Prostate gland (tissue), 2 donors: ENCODE measurements at regions not wholly inside any gene's neighbourhood (a gene's known extent, or its start where the extent isn't known, plus 50 kb on each side); places are given as distances from the start of the nearest gene placed in this dataset.

Source experiments
- DNase-seq: peaks from one replicate; pipeline ENCODE4 v3.0.0-alpha.2; 2019; ENCODE audit warnings: low spot score
- H3K27ac ChIP-seq, 2 donors: fragments of 200-600 bp; sonication (generic); 2 replicates each; pipeline ENCODE4 v1.5.1; 2017 to 2019
- H3K27me3 ChIP-seq: fragments of 200-600 bp; sonication (generic); replicated peaks from 2 replicates; pipeline ENCODE4 v1.5.1; 2019; ENCODE audit not compliant: insufficient read depth
- H3K36me3 ChIP-seq, 2 donors: fragments of 200-600 bp; sonication (generic); 1 replicate in 1 of 2; 2 replicates in 1 of 2; pipeline versions ENCODE4 v1.5.1 to v1.8.1; 2017 to 2019
- H3K4me1 ChIP-seq: fragments of 200-600 bp; sonication (generic); replicated peaks from 2 replicates; pipeline ENCODE4 v1.5.1; 2019
- H3K4me3 ChIP-seq, 2 donors: fragments of 200-600 bp; sonication (generic); 2 replicates each; pipeline ENCODE4 v1.5.1; 2017 to 2019
- H3K9me3 ChIP-seq: fragments of 200-600 bp; sonication (generic); 2 replicates; pipeline ENCODE4 v1.5.1; 2017
- CTCF ChIP-seq, 4 experiments: fragments of 200-600 bp in 2 of 4; fragments of 450-650 bp in 2 of 4; sonication (generic) in 2 of 4; IDR thresholded peaks; 1 replicate in 3 of 4; 2 replicates in 1 of 4; pipeline ENCODE4 v1.5.1; 2016 to 2019; ENCODE audit warnings: antibody characterized with exemption in 4 of 4, mild to moderate bottlenecking in 2 of 4, moderate library complexity in 2 of 4
- POLR2A ChIP-seq: fragments of 450-650 bp; IDR thresholded peaks from one replicate; pipeline ENCODE4 v1.6.1; 2016; ENCODE audit warnings: antibody characterized with exemption, mild to moderate bottlenecking
- POLR2AphosphoS5 ChIP-seq: sonication (generic); formaldehyde crosslinking; IDR thresholded peaks from one replicate; pipeline ENCODE4 v1.6.1; 2017; ENCODE audit warnings: antibody characterized with exemption
- WGBS: methylation state at CpG from one replicate; pipeline ENCODE4 v1.1.5; 2018; 5-methylcytosine and 5-hydroxymethylcytosine counted together
- intact Hi-C: fragments of 100-400 bp; cut with DNase I; formaldehyde crosslinking; loops from one replicate; pipeline ENCODE4 v1.14.2; 2022

DNA sequence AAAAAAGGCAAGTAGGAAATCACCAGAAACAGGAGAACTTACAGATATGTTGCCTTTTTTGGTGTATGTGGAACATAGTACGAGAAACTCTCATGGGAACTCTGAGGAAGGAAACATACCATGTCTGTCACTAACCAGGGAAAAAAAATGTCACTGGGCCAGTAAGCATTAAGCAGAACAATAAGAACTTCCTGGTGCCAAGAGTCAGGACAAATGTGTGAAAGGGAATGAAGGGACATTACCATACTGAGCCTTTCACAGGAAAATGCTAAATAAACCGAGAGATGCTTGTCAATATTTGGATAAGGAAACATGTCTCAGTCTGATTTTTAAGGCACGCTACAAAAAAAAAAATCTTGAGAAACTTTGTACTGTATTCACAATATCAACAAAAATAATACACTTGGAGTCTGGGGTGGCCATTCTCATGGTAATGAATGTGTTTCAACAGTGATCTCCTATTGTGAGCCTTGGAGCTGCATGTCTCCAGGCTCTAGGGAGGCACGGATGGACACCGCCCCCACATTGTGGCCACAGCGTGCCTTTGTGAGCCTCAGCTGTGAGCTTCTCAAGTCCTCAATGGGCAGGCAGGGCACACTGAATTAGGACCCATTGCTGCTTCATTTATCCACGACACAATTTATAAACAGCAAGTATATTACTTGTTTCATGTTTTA is 113.0 kb upstream of the ARGLU1 start:
- H3K36me3 ChIP-seq = no peaks in the 10 kb centered on the region
- intact Hi-C loops = no loop called here
- TF ChIP-seq CTCF (IDR thresholded peaks at IDR 0.05) = no peak
- DNase-seq = no peak
- WGBS = 62% methylated on average over 7 of the region's 7 CpGs
- H3K9me3 ChIP-seq = no peaks in the 10 kb centered on the region
- no peak overlapping the region for H3K4me3 ChIP-seq
- H3K27me3 ChIP-seq = no peaks in the 10 kb centered on the region
- H3K27ac ChIP-seq = no peak overlapping the region
- no peaks in the 10 kb centered on the region for H3K4me1 ChIP-seq

DNA sequence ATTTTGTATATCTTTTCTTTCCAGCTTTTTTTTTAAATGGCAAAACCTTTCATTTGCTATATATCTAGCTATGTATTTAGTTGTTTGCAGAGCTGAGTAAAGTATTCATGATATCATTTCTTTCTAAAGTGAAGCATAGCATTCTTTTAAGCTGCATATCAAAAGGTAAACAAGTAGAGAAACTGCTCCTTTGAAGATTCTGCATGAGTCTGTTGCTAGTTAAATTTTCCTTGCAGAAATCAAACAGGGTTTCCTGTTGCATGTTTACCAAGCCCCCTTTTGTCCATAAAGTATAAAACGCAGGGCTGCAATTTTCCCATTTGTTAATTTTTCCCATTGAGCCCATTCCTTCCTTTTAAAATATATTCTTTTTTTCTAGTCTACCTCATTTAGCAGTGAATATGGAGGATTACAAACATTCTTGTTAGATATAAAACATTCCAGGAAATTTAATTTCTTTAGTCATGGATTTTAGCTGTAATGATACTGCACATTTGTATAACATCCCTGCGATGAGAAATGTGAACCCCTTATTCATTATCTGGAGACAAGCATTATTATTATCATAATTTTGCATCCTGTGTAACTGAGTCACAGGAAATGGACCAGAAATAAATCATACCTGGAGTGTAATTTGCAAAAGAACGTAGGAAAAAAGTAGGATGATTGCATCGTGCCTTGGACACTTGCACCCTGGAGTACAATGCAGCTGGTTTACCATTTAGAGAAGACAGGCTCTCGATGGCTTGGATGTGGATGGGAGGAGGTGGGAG is 110.9 kb upstream of the ARGLU1 start:
- H3K27ac ChIP-seq = no peak overlapping the region
- intact Hi-C loops = no loop called here
- no peak overlapping the region for H3K4me3 ChIP-seq
- TF ChIP-seq CTCF (IDR thresholded peaks at IDR 0.05) (no peak), POLR2A (no peak), POLR2AphosphoS5 (no peak)
- DNase-seq = no peak
- H3K4me1 ChIP-seq = no peaks in the 10 kb centered on the region
- H3K9me3 ChIP-seq = no peaks in the 10 kb centered on the region
- WGBS = 86% methylated on average over 5 of the region's 5 CpGs
- no peaks in the 10 kb centered on the region for H3K36me3 ChIP-seq
- H3K27me3 ChIP-seq = no peaks in the 10 kb centered on the region

- Histone ChIP-seq H3K27me3 (no peaks in the 10 kb centered on the region), H3K4me1 (no peaks in the 10 kb centered on the region), H3K9me3 (no peaks in the 10 kb centered on the region), H3K27ac (no peak overlapping the region), H3K36me3 (no peaks in the 10 kb centered on the region), H3K4me3 (no peak overlapping the region)
- no peak for DNase-seq
- no peak for TF ChIP-seq POLR2AphosphoS5
- no peak for TF ChIP-seq CTCF (IDR thresholded peaks at IDR 0.05)
- TF ChIP-seq POLR2A = no peak
- intact Hi-C loops = no loop called here
Observed at GRCh38 chr13:106675311-106675710, 107.4 kb upstream of the ARGLU1 start.

DNA sequence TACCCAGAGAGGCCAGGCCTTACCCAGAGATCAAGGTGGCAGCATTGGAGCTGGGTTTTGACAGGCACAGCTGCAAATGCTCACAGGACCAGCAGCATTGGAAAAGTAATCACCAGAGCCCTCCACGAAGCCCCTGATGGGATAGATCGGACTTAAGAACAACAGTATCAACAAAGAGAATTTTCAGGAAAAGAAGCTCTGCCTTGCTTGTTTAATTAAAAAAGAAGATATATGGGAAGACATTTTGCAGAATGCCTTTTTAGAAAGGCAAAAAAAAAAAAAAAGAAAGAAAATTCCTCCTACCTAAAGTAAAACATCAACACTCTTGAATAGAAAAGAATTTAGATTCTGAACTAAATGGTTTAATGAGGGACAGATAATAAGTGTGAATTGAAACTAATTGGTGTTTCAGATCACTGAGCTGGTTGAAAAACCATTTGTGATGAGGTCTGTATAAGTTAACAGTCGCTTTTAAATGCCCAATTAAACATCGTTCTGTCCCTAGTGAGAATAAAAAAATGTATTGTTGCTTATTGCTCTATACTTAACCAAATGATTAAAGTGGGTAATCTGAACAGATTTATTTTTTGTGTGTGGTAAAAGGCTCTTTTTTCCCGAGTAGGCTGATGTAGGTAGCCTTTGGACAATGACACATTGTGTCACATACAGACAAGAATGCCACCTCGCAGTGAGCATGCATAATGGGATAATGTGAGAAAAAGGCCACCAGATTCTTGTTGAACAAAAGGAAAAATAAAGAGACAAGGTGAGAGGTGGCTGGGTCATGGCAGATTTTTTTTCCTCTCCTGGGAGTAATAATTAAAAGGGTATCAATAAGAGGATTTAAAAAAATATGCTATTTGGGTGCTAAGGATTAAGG is 93.0 kb upstream of the ARGLU1 start:
- Histone ChIP-seq H3K4me1 (no peaks in the 10 kb centered on the region), H3K27me3 (no peaks in the 10 kb centered on the region), H3K27ac (no peak overlapping the region), H3K9me3 (no peaks in the 10 kb centered on the region), H3K36me3 (no peaks in the 10 kb centered on the region), H3K4me3 (no peak overlapping the region)
- intact Hi-C loops = no loop called here
- WGBS = 83% methylated on average over 6 of the region's 6 CpGs
- TF ChIP-seq POLR2AphosphoS5 (no peak), CTCF (IDR thresholded peaks at IDR 0.05) (no peak), POLR2A (no peak)
- no peak for DNase-seq
